ENCODE measurements at regions not wholly inside any gene's neighbourhood (a gene's known extent, or its start where the extent isn't known, plus 50 kb on each side); places are given as distances from the start of the nearest gene placed in this dataset.
"Not testable (repeated sequence)": the region's sequence is repeated elsewhere in the genome, so short reads cannot be mapped to it uniquely, and the experiment has no call there.

DNA sequence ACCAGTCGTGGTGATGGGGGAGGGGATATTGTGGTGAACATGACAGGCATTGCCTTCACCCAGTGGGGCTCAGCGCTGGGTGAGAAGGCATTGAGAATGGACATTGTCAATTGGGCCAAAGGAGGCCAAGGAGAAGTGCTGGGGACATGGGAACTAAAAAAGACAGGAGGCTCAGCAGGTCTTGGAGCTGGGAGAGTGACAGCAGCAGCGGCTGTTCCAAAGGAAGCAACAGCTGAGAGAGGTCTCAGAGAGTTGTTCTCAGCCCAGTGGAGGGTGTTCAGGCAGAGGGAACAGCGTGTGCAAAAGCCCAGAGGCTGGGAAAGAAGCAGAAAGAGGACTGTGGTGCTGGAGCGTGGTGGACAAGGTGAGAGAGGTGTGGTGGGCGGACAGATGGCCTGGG lies 56.6 kb upstream of the ASNS start:
- not testable (repeated sequence) for DNase-seq

DNA sequence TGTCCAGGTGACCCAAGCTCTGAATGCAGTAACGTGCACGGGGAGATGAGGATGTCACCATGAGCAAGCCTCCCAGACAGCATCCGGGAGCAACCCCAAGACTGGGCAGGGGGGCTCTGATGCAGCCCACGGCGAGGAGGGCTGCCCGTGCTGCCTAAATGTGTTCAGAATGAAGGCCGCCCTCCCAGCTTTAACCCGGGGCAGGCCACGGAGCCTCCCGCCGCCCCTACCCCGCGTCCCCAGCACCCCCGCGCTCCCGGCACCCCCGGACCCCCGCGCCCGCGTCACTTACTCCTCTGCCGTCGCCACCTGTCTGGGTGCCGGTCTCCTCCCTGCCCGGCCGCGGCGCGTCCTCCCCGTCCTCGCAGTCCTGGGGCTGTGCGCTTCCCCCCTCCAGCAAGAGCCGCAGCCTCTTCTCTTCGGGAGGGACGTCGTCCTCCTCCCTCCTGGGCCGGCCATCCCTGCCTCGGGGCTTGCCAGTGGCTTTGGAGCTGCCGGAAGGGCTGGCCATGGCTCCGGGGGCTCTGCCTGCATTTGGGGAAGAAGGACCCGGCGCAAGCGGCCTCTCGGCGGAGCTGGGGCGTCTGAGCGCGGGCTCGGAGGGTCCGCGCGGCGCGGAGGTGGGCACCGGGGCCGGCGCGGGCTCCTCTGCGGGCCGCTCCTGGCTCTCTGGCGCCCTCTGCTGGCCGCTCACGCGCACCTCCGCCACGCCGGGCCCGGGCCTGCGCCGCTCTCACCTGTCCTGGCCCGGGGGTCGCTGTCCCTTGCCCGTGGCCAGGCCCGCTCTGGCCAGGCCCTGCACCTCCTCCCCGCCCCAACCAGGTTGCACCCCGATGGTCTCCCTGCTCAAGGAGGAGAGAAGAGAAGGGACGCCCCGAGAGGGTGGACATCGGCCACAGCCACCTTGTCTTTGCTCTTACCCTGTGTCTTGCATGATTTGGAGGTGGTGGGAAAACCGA lies 55.9 kb upstream of the ASNS start:
- DNase-seq: peak; percentile 43

All from NCI-H1105 (cell line).